ENCODE measurements at regions not wholly inside any gene's neighbourhood (a gene's known extent, or its start where the extent isn't known, plus 50 kb on each side); places are given as distances from the start of the nearest gene placed in this dataset.

DNA sequence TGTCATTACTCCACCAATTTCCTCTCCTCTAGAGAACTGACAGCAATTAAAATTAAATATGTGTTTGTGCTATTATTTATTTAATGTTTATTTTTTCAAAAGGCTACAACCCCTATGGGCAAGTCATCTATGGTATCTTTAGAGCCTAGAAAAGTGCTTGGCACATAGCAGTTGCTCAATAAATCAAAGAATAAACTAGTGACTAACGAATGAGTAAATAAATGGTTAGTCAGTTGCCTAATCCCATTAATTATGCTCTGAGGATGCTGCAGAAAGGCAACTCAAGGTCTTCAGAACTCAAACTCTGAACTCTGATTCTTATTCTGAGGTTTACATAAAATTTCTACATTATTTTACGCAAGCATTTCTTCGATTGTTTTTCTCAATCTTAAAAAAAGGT lies 193.0 kb upstream of the TSHZ2 start:
- CTCF ChIA-PET: no interaction called here
- TF ChIP-seq, protein P1, sequence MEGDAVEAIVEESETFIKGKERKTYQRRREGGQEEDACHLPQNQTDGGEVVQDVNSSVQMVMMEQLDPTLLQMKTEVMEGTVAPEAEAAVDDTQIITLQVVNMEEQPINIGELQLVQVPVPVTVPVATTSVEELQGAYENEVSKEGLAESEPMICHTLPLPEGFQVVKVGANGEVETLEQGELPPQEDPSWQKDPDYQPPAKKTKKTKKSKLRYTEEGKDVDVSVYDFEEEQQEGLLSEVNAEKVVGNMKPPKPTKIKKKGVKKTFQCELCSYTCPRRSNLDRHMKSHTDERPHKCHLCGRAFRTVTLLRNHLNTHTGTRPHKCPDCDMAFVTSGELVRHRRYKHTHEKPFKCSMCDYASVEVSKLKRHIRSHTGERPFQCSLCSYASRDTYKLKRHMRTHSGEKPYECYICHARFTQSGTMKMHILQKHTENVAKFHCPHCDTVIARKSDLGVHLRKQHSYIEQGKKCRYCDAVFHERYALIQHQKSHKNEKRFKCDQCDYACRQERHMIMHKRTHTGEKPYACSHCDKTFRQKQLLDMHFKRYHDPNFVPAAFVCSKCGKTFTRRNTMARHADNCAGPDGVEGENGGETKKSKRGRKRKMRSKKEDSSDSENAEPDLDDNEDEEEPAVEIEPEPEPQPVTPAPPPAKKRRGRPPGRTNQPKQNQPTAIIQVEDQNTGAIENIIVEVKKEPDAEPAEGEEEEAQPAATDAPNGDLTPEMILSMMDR (conservative IDR thresholded peaks at IDR 0.05): no peak
- no peak for TF ChIP-seq EZH2 (IDR thresholded peaks at IDR 0.05; ENCODE audit: low read depth)

DNA sequence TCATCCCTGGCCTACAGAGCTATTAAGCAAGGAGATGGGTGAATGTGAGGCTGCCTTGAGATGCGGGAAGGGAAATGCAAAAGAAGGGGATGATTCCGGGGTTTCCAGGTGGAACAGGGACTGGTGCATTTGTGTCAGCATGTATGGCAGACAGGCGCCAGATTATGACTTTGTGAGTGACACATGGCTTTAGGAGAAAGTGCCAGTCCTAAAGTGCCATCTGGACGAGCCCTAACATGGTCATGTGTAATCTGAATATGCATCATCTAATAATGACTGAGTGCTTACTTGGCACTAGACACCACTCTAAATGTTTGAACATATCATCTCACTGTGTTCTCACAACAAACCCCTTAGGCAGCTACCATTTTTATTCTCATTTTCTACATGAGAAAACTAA lies 195.0 kb upstream of the TSHZ2 start:
- Histone ChIP-seq H3K79me2 (ENCODE audit: low read depth) (no peaks in the 10 kb centered on the region), H3K9me3 (ENCODE audit: insufficient read depth, low read depth) (no peaks in the 10 kb centered on the region), H2AFZ (no peak overlapping the region), H3K27ac (no peak overlapping the region), H3K4me3 (no peak overlapping the region), H3K27me3 (ENCODE audit: insufficient read depth, low read depth) (peaks cover 21% of the 10 kb centered on the region), H3K4me2 (no peak overlapping the region), H3K9me2 (ENCODE audit: insufficient read depth) (no peaks in the 10 kb centered on the region), H3K36me3 (ENCODE audit: low read depth) (no peaks in the 10 kb centered on the region), H3F3A (ENCODE audit: insufficient read depth, low read depth) (no peaks in the 10 kb centered on the region), H3K4me1 (replicated peaks; ENCODE audit: insufficient read depth) (no peaks in the 10 kb centered on the region), H4K20me1 (ENCODE audit: insufficient read depth) (no peaks in the 10 kb centered on the region)
- intact Hi-C loops (cut with micrococcal nuclease; ENCODE audit: unreplicated experiment): no loop called here
- no peak for DNase-seq
- TF ChIP-seq, protein P1 (conservative IDR thresholded peaks at IDR 0.05): no peak
- TF ChIP-seq EZH2 (IDR thresholded peaks at IDR 0.05; ENCODE audit: low read depth): no peak
- CTCF ChIA-PET: no interaction called here
- POLR2A ChIA-PET (ENCODE audit: unreplicated experiment): no interaction called here
- no TSS peak for BruUV-seq (replicated peaks)

More for the DNA sequence above, 193.0 kb upstream of the TSHZ2 start:
- H3K4me2 ChIP-seq: no peak overlapping the region
- H3K27ac ChIP-seq: no peak overlapping the region
- H3K4me1 ChIP-seq (replicated peaks; ENCODE audit: insufficient read depth): no peaks in the 10 kb centered on the region
- POLR2A ChIA-PET (ENCODE audit: unreplicated experiment): no interaction called here
- H3K9me3 ChIP-seq (ENCODE audit: insufficient read depth, low read depth): no peaks in the 10 kb centered on the region
- DNase-seq: no peak
- no peaks in the 10 kb centered on the region for H3K36me3 ChIP-seq (ENCODE audit: low read depth)
- H3K79me2 ChIP-seq (ENCODE audit: low read depth): no peaks in the 10 kb centered on the region
- H3K9me2 ChIP-seq (ENCODE audit: insufficient read depth): no peaks in the 10 kb centered on the region
- no peaks in the 10 kb centered on the region for H3F3A ChIP-seq (ENCODE audit: insufficient read depth, low read depth)
- no TSS peak for BruUV-seq (replicated peaks)
- no peak overlapping the region for H2AFZ ChIP-seq
- intact Hi-C loops (cut with micrococcal nuclease; ENCODE audit: unreplicated experiment): no loop called here
- H3K4me3 ChIP-seq: no peak overlapping the region
- no peaks in the 10 kb centered on the region for H4K20me1 ChIP-seq (ENCODE audit: insufficient read depth)
- peaks cover 21% of the 10 kb centered on the region for H3K27me3 ChIP-seq (ENCODE audit: insufficient read depth, low read depth)

DNA sequence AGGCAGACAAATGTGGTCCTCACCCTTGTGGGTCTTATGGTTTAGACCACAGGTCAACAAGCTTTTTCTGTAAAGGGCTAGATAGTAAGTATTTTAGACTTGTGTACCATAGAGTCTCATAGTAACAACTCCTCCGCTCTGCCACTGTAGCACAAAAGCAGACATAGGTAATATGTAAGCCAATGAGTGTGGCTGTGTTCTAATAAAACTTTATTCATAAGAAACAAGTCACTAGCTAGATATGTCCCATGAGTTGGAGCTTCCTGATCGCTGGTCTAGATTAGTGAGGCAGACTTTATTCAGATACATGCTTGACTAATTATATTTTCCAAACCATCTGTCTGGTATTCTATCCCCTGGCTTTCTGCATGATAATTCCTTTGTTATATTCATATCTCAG lies 196.4 kb upstream of the TSHZ2 start:
- TF ChIP-seq, protein P1 (conservative IDR thresholded peaks at IDR 0.05): no peak
- TF ChIP-seq EZH2 (IDR thresholded peaks at IDR 0.05; ENCODE audit: low read depth): no peak
- no TSS peak for BruUV-seq (replicated peaks)

More for the DNA sequence above, 196.4 kb upstream of the TSHZ2 start:
- Histone ChIP-seq H3K27ac (no peak overlapping the region), H3K9me3 (ENCODE audit: insufficient read depth, low read depth) (no peaks in the 10 kb centered on the region), H3K79me2 (ENCODE audit: low read depth) (no peaks in the 10 kb centered on the region), H3F3A (ENCODE audit: insufficient read depth, low read depth) (no peaks in the 10 kb centered on the region), H3K27me3 (ENCODE audit: insufficient read depth, low read depth) (peaks cover 21% of the 10 kb centered on the region), H3K36me3 (ENCODE audit: low read depth) (no peaks in the 10 kb centered on the region), H3K4me2 (no peak overlapping the region), H3K4me1 (replicated peaks; ENCODE audit: insufficient read depth) (no peaks in the 10 kb centered on the region), H3K4me3 (no peak overlapping the region), H2AFZ (no peak overlapping the region), H4K20me1 (ENCODE audit: insufficient read depth) (no peaks in the 10 kb centered on the region), H3K9me2 (ENCODE audit: insufficient read depth) (no peaks in the 10 kb centered on the region)
- POLR2A ChIA-PET (ENCODE audit: unreplicated experiment): no interaction called here
- intact Hi-C loops (cut with micrococcal nuclease; ENCODE audit: unreplicated experiment): no loop called here
- no peak for DNase-seq
- CTCF ChIA-PET: no interaction called here

All from PC-9 (cell line).